Brain microvascular endothelial cell (primary cell): ENCODE measurements at regions not wholly inside any gene's neighbourhood (a gene's known extent, or its start where the extent isn't known, plus 50 kb on each side); places are given as distances from the start of the nearest gene placed in this dataset.

Experiments used
- DNase-seq: peaks from one replicate; pipeline ENCODE4 v3.0.0-alpha.2; 2020
- H3K27ac ChIP-seq: fragments of 250-450 bp; sonication (Bioruptor Pico); 2 replicates; pipeline ENCODE4 v1.5.1; 2020; ENCODE audit warnings: mild to moderate bottlenecking, moderate library complexity
- H3K27me3 ChIP-seq: fragments of 250-450 bp; sonication (Bioruptor Pico); replicated peaks from 2 replicates; pipeline ENCODE4 v1.5.1; 2020; ENCODE audit warnings: mild to moderate bottlenecking
- H3K36me3 ChIP-seq: fragments of 250-450 bp; sonication (Bioruptor Pico); replicated peaks from 2 replicates; pipeline ENCODE4 v1.5.1; 2020; ENCODE audit warnings: mild to moderate bottlenecking
- H3K4me3 ChIP-seq: 2 replicates; pipeline ENCODE4 v1.5.1; 2011; ENCODE audit warnings: low read depth, mild to moderate bottlenecking, control low read depth, low read length, moderate library complexity
- CTCF ChIP-seq: IDR thresholded peaks from 2 replicates; pipeline ENCODE4 v1.5.1; 2011; ENCODE audit warnings: low read depth, mild to moderate bottlenecking, moderate library complexity, low read length, control low read depth, inconsistent platforms; ENCODE audit errors: missing control alignments
- in situ Hi-C: cut with HindIII; loops from 2 replicates; pipeline ENCODE4 v1.10.0; 2017; ENCODE audit warnings: low sequenced_read_pairs, low pct_ligation_motif_present

GRCh38 chr13:22082437-22083100 is 411.7 kb downstream of the FGF9 start:
- Histone ChIP-seq H3K27me3 (no peaks in the 10 kb centered on the region), H3K36me3 (no peaks in the 10 kb centered on the region), H3K27ac (no peak overlapping the region), H3K4me3 (no peak overlapping the region)
- no peak for TF ChIP-seq CTCF
- in situ Hi-C loops: no loop called here
- no peak for DNase-seq

GRCh38 chr13:22085001-22085400 is 414.1 kb downstream of the FGF9 start:
- H3K27me3 ChIP-seq: no peaks in the 10 kb centered on the region
- in situ Hi-C loops: no loop called here
- DNase-seq: no peak
- no peak overlapping the region for H3K27ac ChIP-seq
- TF ChIP-seq CTCF: no peak
- H3K36me3 ChIP-seq: no peaks in the 10 kb centered on the region
- no peak overlapping the region for H3K4me3 ChIP-seq

- DNase-seq: no peak
- in situ Hi-C loops: no loop called here
- no peak overlapping the region for H3K4me3 ChIP-seq
- H3K27me3 ChIP-seq: no peaks in the 10 kb centered on the region
- H3K27ac ChIP-seq: no peak overlapping the region
- H3K36me3 ChIP-seq: no peaks in the 10 kb centered on the region
- TF ChIP-seq CTCF: no peak
Observed at GRCh38 chr13:22086597-22087330, 415.9 kb downstream of the FGF9 start.

GRCh38 chr13:22090106-22090505 is 419.2 kb downstream of the FGF9 start:
- in situ Hi-C loops: no loop called here
- no peak for TF ChIP-seq CTCF
- no peak overlapping the region for H3K4me3 ChIP-seq
- DNase-seq: no peak
- H3K27ac ChIP-seq: no peak overlapping the region
- no peaks in the 10 kb centered on the region for H3K36me3 ChIP-seq
- no peaks in the 10 kb centered on the region for H3K27me3 ChIP-seq

- H3K36me3 ChIP-seq: no peaks in the 10 kb centered on the region
- no peak for DNase-seq
- in situ Hi-C loops: no loop called here
- no peak overlapping the region for H3K4me3 ChIP-seq
- no peaks in the 10 kb centered on the region for H3K27me3 ChIP-seq
- no peak overlapping the region for H3K27ac ChIP-seq
- TF ChIP-seq CTCF: no peak
Observed at GRCh38 chr13:22091222-22091970, 420.5 kb downstream of the FGF9 start.
